H1 (cell line): ENCODE measurements at regions not wholly inside any gene's neighbourhood (a gene's known extent, or its start where the extent isn't known, plus 50 kb on each side); places are given as distances from the start of the nearest gene placed in this dataset.

ENCODE experiments used
- FOSL1 ChIP-seq: IDR thresholded peaks from 2 replicates; pipeline ENCODE4 v1.6.1; 2011; ENCODE audit warnings: mild to moderate bottlenecking, low read depth, low read length, moderate library complexity; ENCODE audit not compliant: insufficient read depth
- JUN ChIP-seq: IDR thresholded peaks from 2 replicates; pipeline ENCODE4 v1.6.1; 2011; ENCODE audit warnings: low read depth, mild to moderate bottlenecking, improper control_type of control experiment, low read length
- SP4 ChIP-seq: IDR thresholded peaks from 2 replicates; pipeline ENCODE4 v1.6.1; 2012; ENCODE audit warnings: low read length, inconsistent platforms

DNA sequence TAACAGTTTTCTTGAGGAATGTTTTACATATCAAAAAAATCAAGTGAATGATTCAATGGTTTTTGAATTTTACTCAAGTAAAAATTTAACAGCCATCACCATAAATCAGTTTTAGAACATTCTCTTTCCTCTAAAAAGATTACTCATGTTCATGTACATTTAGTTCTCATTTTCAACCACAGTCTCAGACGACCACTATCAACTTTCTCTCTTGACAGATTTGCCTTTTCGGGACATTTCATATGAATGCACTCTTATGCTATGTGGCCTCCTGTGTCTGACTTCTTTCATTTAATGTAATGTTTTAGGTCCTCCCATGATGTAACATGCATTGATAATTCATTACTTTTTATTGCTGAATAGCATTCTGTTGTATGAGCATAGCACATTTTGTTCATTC is 309.3 kb upstream of the PLSCR5 start (continued):
- no peak for TF ChIP-seq SP4
- TF ChIP-seq FOSL1, result no peak
- no peak for TF ChIP-seq JUN
